ENCODE measurements at regions not wholly inside any gene's neighbourhood (a gene's known extent, or its start where the extent isn't known, plus 50 kb on each side); places are given as distances from the start of the nearest gene placed in this dataset.

GRCh38 chr11:97345032-97345431, 955.2 kb downstream of the JRKL start:
- TF ChIP-seq, protein P1, sequence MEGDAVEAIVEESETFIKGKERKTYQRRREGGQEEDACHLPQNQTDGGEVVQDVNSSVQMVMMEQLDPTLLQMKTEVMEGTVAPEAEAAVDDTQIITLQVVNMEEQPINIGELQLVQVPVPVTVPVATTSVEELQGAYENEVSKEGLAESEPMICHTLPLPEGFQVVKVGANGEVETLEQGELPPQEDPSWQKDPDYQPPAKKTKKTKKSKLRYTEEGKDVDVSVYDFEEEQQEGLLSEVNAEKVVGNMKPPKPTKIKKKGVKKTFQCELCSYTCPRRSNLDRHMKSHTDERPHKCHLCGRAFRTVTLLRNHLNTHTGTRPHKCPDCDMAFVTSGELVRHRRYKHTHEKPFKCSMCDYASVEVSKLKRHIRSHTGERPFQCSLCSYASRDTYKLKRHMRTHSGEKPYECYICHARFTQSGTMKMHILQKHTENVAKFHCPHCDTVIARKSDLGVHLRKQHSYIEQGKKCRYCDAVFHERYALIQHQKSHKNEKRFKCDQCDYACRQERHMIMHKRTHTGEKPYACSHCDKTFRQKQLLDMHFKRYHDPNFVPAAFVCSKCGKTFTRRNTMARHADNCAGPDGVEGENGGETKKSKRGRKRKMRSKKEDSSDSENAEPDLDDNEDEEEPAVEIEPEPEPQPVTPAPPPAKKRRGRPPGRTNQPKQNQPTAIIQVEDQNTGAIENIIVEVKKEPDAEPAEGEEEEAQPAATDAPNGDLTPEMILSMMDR (IDR thresholded peaks at IDR 0.05; ENCODE audit: low read depth, low read length) = no peak
- no peak for TF ChIP-seq POLR2A (IDR thresholded peaks at IDR 0.05; ENCODE audit: extremely low read depth, insufficient read length)
- no peak for TF ChIP-seq MYC (IDR thresholded peaks at IDR 0.05; ENCODE audit: low read depth, low read length)

Data from NB4 (cell line).